Esophagus squamous epithelium (tissue), 5 donors: ENCODE measurements at regions not wholly inside any gene's neighbourhood (a gene's known extent, or its start where the extent isn't known, plus 50 kb on each side); places are given as distances from the start of the nearest gene placed in this dataset.

Experiments
- DNase-seq: peaks from one replicate; lab custom pipeline; 2025; lab: John Stamatoyannopoulos, UW
- H3K27ac ChIP-seq, 4 donors: fragments of 200-600 bp; sonication (generic); one replicate each; pipeline ENCODE4 v1.5.1; 2016 to 2019; ENCODE audit warnings: mild to moderate bottlenecking in 1 of 4
- H3K27me3 ChIP-seq, 4 donors: fragments of 200-600 bp; sonication (generic); 1 replicate in 3 of 4; 2 replicates in 1 of 4; pipeline versions ENCODE4 v1.5.1 to v1.6.0; 2017 to 2021; ENCODE audit warnings: antibody characterized with exemption in 1 of 4
- H3K36me3 ChIP-seq, 3 donors: fragments of 200-600 bp; sonication (generic); one replicate each; pipeline ENCODE4 v1.5.1; 2016 to 2019
- H3K4me1 ChIP-seq, 3 donors: fragments of 200-600 bp; sonication (generic); one replicate each; pipeline ENCODE4 v1.5.1; 2017 to 2019
- H3K4me3 ChIP-seq, 4 donors: fragments of 200-600 bp; sonication (generic); 1 replicate in 3 of 4; 2 replicates in 1 of 4; pipeline ENCODE4 v1.5.1; 2016 to 2019; ENCODE audit warnings: mild to moderate bottlenecking in 2 of 4, moderate library complexity in 1 of 4
- H3K9me3 ChIP-seq, 3 donors: fragments of 200-600 bp; sonication (generic); one replicate each; pipeline ENCODE4 v1.5.1; 2016 to 2019
- POLR2A ChIP-seq, 4 donors: fragments of 450-650 bp; IDR thresholded peaks; one replicate each; pipeline ENCODE4 v1.6.1; 2017; ENCODE audit warnings: antibody characterized with exemption in 4 of 4, mild to moderate bottlenecking in 4 of 4, moderate library complexity in 3 of 4
- WGBS, 2 donors: methylation state at CpG; one replicate each; pipeline ENCODE4 v1.1.5; 2018; 5-methylcytosine and 5-hydroxymethylcytosine counted together
- intact Hi-C: fragments of 100-400 bp; cut with DNase I; formaldehyde crosslinking; loops from one replicate; pipeline ENCODE4 v1.15.0; 2022
- TF ChIP-seq, protein P1 (sequence below), 6 experiments: fragments of 450-650 bp in 4 of 6; fragments of 200-600 bp in 2 of 6; sonication (generic) in 2 of 6; IDR thresholded peaks; one replicate each; pipeline ENCODE4 v1.5.1; 2016 to 2019; ENCODE audit warnings: antibody characterized with exemption in 6 of 6, mild to moderate bottlenecking in 4 of 6, moderate library complexity in 4 of 6
- donor health status: DM: yes; HTN: yes; CAD: no.

DNA sequence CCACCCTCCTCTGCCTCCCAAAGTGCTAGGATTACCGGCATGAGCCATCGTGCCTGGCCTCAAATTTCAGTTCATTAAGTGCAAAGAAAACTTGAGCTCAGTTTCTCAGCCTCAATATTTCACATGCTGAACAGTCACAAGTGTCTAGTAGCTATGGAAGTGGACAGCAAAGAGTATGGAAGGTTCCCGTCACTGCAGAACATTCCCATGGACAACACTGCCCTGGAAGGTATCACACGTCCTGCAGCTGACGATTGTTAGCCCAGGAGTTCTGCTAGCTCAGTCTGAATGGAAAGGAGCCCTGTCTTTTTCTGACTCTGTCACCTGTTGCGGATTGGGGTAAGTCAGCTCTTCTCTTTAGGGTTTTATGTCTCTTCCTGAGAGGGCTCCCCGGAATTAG, 86.2 kb upstream of the PTPRM start:
- Histone ChIP-seq H3K36me3 (no peaks in the 10 kb centered on the region), H3K27ac (no peak overlapping the region), H3K4me3 (no peak overlapping the region), H3K27me3 (no peaks in the 10 kb centered on the region), H3K9me3 (no peaks in the 10 kb centered on the region), H3K4me1 (no peaks in the 10 kb centered on the region)
- no peak for DNase-seq
- intact Hi-C loops: no loop called here
- 91 to 92% methylated on average over 7 of the region's 7 CpGs for WGBS, 2 donors
- TF ChIP-seq POLR2A (IDR thresholded peaks at IDR 0.05): no peak
- TF ChIP-seq, protein P1, sequence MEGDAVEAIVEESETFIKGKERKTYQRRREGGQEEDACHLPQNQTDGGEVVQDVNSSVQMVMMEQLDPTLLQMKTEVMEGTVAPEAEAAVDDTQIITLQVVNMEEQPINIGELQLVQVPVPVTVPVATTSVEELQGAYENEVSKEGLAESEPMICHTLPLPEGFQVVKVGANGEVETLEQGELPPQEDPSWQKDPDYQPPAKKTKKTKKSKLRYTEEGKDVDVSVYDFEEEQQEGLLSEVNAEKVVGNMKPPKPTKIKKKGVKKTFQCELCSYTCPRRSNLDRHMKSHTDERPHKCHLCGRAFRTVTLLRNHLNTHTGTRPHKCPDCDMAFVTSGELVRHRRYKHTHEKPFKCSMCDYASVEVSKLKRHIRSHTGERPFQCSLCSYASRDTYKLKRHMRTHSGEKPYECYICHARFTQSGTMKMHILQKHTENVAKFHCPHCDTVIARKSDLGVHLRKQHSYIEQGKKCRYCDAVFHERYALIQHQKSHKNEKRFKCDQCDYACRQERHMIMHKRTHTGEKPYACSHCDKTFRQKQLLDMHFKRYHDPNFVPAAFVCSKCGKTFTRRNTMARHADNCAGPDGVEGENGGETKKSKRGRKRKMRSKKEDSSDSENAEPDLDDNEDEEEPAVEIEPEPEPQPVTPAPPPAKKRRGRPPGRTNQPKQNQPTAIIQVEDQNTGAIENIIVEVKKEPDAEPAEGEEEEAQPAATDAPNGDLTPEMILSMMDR (IDR thresholded peaks at IDR 0.05): no peak

GRCh38 chr18:7482342-7482741, 84.8 kb upstream of the PTPRM start:
- no peaks in the 10 kb centered on the region for H3K9me3 ChIP-seq
- no peak for DNase-seq
- no peak overlapping the region for H3K4me3 ChIP-seq
- no peak for TF ChIP-seq POLR2A (IDR thresholded peaks at IDR 0.05)
- TF ChIP-seq, protein P1 (IDR thresholded peaks at IDR 0.05): no peak
- intact Hi-C loops: no loop called here
- H3K36me3 ChIP-seq: no peaks in the 10 kb centered on the region
- no peaks in the 10 kb centered on the region for H3K4me1 ChIP-seq
- no peak overlapping the region for H3K27ac ChIP-seq
- no peaks in the 10 kb centered on the region for H3K27me3 ChIP-seq

- Histone ChIP-seq H3K27me3 (no peaks in the 10 kb centered on the region), H3K9me3 (no peaks in the 10 kb centered on the region), H3K4me1 (no peaks in the 10 kb centered on the region), H3K27ac (no peak overlapping the region), H3K4me3 (no peak overlapping the region), H3K36me3 (no peaks in the 10 kb centered on the region)
- intact Hi-C loops: no loop called here
- no peak for DNase-seq
- no peak for TF ChIP-seq POLR2A (IDR thresholded peaks at IDR 0.05)
- TF ChIP-seq, protein P1 (IDR thresholded peaks at IDR 0.05): no peak
- WGBS, 2 donors: 79 to 86% methylated on average over 4 of the region's 4 CpGs
These were observed 81.5 kb upstream of the PTPRM start for GRCh38 chr18:7485616-7486015.

DNA sequence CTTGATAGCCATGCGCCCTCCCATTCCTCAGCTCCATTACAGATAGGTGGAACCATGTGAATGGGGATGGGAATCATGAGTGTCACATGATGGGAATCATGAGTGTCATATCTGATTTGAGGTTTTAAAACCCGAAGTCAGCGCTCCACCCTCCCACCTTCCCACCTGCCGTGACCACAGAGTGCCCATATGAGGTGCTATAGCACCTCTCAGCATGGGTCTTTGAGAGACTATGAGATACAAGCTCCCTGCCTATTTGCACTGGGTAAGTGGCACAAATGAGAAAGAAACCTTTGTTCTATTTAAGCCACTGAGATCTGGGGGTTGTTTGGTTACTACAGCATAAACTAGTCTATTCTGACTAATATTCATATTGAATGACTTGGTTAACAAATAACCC, 78.5 kb upstream of the PTPRM start:
- Histone ChIP-seq H3K27me3 (no peaks in the 10 kb centered on the region), H3K27ac (no peak overlapping the region), H3K36me3 (no peaks in the 10 kb centered on the region), H3K4me1 (no peaks in the 10 kb centered on the region), H3K9me3 (no peaks in the 10 kb centered on the region), H3K4me3 (no peak overlapping the region)
- WGBS, 2 donors: 49 to 53% methylated on average over 4 of the region's 4 CpGs
- intact Hi-C loops: no loop called here
- DNase-seq: no peak
- no peak for TF ChIP-seq POLR2A (IDR thresholded peaks at IDR 0.05)
- TF ChIP-seq, protein P1 (IDR thresholded peaks at IDR 0.05): no peak

- H3K36me3 ChIP-seq: no peaks in the 10 kb centered on the region
- WGBS, 2 donors: 93 to 100% methylated on average over 1 of the region's 1 CpG
- no peaks in the 10 kb centered on the region for H3K4me1 ChIP-seq
- H3K4me3 ChIP-seq: no peak overlapping the region
- TF ChIP-seq, protein P1 (IDR thresholded peaks at IDR 0.05): no peak
- TF ChIP-seq POLR2A (IDR thresholded peaks at IDR 0.05): no peak
- H3K27ac ChIP-seq: no peak overlapping the region
- intact Hi-C loops: no loop called here
- no peaks in the 10 kb centered on the region for H3K9me3 ChIP-seq
- no peaks in the 10 kb centered on the region for H3K27me3 ChIP-seq
- DNase-seq: no peak
These were observed 77.0 kb upstream of the PTPRM start for GRCh38 chr18:7490104-7490503.
